ENCODE measurements at regions not wholly inside any gene's neighbourhood (a gene's known extent, or its start where the extent isn't known, plus 50 kb on each side); places are given as distances from the start of the nearest gene placed in this dataset.
A peak's percentile ranks its signal among the peaks of the same experiment; 100 is the strongest.

DNA sequence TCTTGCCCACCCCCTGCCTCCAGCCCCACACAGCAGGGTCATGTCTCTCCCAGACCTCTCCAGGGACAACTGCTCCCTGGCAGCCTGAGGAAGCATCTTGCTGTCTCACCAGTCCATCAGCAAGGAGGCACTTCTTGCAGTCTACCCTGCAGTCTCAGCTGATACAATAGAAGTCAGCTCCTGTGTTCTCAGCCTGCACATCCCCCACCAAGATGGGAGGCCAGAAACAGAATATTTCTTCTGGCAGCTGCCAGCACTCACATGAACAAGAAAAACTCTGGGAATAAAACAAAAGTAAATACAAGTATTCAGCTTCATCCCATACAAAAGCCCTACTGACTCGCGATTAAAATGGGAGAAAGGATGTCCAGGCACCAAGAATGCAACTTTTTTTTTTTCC is 457.4 kb upstream of the PROK2 start:
- DNase-seq, result no peak
- no peaks in the 10 kb centered on the region for H3K9me3 ChIP-seq
- no peaks in the 10 kb centered on the region for H3K36me3 ChIP-seq
- no peak overlapping the region for H3K4me3 ChIP-seq
- no peaks in the 10 kb centered on the region for H3K27me3 ChIP-seq

DNA sequence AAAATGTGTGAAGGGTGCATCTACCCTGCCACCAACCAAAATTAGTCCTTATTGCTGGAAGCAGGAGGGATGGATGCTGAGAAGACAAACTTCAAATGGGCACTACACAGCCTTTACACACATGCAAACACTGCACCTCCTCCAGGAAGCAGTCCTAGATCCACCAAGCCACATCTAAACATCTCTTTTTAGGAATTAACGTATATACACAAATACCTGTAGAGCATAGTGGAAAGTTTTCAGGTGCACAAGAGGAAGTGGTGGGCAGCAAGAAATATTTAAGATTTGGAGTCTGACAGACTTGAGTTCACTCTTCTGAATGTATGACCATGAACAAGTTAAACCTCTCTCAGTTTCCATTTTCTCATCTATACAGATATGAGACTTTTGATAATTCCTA is 456.6 kb upstream of the PROK2 start:
- DNase-seq, result no peak
- no peaks in the 10 kb centered on the region for H3K27me3 ChIP-seq
- H3K4me3 ChIP-seq, result no peak overlapping the region
- no peaks in the 10 kb centered on the region for H3K36me3 ChIP-seq
- H3K9me3 ChIP-seq, result no peaks in the 10 kb centered on the region

DNA sequence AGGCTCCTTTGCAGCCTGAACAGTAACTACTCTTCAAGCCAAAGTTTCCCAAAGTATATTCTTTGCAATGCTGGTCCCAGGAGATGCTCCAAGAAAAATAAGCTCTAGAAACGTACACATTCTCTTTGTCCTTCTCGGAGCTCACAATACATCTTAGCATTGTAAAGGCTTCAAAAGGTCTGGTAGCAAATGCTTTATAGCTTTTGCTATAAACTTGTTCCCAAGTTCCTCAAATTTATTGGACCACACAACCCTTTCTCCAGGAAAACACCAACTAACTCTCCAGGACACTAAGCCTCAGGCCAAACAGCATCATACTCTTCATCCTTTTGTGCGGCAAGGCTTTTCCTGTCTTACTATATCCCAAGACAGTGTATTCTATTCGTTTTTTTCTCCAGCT is 455.6 kb upstream of the PROK2 start:
- Histone ChIP-seq H3K36me3 (no peaks in the 10 kb centered on the region), H3K27me3 (no peaks in the 10 kb centered on the region), H3K9me3 (no peaks in the 10 kb centered on the region), H3K4me3 (no peak overlapping the region)
- no peak for DNase-seq

DNA sequence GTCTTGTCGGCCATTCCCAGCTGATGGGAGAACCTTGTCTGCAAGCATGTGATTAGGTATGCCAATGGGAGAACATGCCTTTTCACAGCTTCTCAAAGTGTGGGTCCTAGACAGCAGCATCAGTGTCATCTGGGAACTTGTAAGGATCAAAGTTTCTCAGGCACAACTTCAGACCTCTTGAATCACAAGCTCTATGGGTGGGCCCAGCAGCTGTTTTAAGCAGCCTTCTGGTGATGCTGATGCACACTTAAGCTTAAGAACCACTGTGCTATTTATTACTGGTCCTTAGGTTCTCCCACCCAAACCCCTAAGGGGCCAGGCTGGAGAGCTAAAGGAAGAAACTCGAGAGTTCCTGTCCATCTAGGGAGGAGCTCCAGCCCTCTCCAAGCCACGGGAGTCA is 453.9 kb upstream of the PROK2 start:
- no peaks in the 10 kb centered on the region for H3K9me3 ChIP-seq
- H3K27me3 ChIP-seq, result no peaks in the 10 kb centered on the region
- no peaks in the 10 kb centered on the region for H3K36me3 ChIP-seq
- H3K4me3 ChIP-seq, result no peak overlapping the region
- DNase-seq, result no peak

DNA sequence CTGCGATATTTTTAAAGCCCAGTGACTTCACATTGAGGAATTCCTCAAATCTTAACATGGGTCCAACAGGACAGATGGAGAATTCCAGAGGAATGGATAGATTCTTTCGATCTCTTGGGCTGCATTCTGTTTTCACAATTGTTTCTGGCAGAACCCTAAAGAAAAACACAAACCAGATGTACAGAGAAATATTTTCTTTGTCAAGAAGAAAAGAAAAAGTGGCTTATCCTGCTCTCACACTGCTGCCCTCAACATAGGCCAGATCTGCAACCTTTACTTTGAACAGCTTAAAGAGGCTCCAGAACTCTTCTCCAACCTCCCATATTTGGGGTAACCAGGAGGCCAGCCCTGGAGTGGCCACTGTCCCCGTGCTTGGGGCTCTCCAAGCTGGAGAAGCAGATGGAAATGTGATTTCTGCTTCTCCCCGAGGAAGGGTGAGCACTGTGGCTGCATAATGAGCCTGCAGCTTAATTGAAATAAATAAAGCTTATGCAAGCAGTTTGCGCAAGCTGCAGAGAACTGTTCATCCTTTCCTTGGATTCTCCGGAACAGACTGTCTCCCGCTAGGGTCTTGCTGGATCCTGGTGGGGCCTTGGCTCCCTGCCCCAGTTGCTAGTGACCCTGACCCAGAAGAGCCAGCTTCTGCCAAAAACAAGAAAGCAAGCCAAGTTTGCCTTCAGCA is 453.2 kb upstream of the PROK2 start:
- DNase-seq, result no peak
- no peaks in the 10 kb centered on the region for H3K9me3 ChIP-seq
- H3K36me3 ChIP-seq, result no peaks in the 10 kb centered on the region
- H3K27me3 ChIP-seq, result no peaks in the 10 kb centered on the region
- H3K4me3 ChIP-seq, result no peak overlapping the region

DNA sequence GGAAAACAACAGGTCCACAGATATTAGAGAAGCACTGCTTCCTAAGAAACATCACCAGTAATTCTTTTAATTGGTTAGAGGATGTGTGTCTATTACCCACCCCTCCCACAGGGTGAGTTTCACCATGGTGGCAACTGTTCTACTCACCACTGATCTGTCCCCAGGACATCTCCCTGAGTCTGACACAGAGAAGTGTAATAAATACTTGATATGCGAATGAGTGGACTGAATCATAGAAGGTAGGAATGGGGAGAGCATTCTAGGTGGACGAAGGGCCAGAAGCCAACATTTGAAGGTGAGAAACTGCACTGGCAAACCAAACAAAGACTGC is 452.7 kb upstream of the PROK2 start:
- Histone ChIP-seq H3K36me3 (no peaks in the 10 kb centered on the region), H3K27me3 (no peaks in the 10 kb centered on the region), H3K4me3 (no peak overlapping the region), H3K9me3 (no peaks in the 10 kb centered on the region)
- no peak for DNase-seq

DNA sequence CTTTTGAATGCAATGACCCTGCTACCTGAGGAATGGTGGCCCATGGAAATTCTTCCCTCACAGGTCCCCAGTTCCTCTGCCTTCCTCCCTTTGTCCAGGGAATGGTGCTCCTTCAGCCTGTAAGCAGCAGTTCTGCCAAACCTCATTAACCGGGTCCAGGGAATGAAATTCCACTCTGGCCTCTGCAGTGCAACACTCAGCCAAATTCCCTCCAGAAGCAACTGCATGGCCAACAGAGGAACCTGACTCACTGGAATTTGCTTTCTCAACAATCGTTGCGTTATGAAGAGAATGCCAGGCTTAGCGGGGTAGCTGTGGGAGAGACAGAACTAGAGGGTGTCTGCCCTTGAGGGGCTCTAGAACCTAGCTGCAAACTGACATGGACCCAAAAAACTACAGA is 449.4 kb upstream of the PROK2 start:
- Histone ChIP-seq H3K27me3 (no peaks in the 10 kb centered on the region), H3K36me3 (no peaks in the 10 kb centered on the region), H3K9me3 (no peaks in the 10 kb centered on the region), H3K4me3 (no peak overlapping the region)
- peak; percentile 80 for DNase-seq

DNA sequence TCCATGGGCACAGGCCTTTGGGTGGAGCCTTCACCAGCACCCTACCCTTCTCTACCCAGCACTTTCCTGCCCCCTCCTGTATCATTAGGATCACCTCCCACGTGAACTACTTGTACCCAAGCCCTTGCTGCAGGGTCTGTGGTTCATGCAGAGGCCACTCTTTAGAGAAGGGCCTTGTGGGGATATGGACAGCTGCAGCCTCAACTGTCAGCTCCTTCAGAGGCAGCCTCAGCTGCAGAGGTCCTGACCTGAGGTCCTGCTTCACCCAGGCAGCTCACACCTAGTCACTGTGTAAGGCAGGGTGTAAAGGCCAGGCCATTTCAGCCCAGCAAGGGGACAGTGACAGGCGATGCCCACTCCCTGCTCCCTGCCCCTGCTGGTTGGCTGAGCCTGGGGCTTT is 448.6 kb upstream of the PROK2 start:
- H3K9me3 ChIP-seq, result no peaks in the 10 kb centered on the region
- no peaks in the 10 kb centered on the region for H3K27me3 ChIP-seq
- no peak for DNase-seq
- no peak overlapping the region for H3K4me3 ChIP-seq
- no peaks in the 10 kb centered on the region for H3K36me3 ChIP-seq

DNA sequence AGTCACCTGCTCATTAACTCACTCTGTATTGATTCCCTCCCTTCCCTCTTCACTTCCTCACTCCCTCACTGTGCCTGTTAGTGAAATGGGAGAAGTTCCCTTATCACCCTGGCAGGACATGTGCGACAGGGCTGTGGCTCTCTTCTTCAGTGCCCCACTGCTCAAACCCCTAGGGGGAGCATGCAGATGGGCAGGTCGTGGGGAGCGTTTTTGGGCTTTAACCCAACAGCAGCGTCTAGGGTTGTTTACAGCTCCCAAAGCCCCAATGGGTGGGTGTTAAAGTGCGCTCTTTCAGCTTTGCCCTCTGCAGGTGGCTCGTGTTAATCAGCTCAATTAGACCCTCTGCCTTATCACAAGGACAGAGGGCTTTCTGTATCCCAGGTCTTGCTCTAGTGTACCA is 447.8 kb upstream of the PROK2 start:
- H3K4me3 ChIP-seq, result no peak overlapping the region
- no peaks in the 10 kb centered on the region for H3K36me3 ChIP-seq
- H3K27me3 ChIP-seq, result no peaks in the 10 kb centered on the region
- H3K9me3 ChIP-seq, result no peaks in the 10 kb centered on the region
- no peak for DNase-seq

DNA sequence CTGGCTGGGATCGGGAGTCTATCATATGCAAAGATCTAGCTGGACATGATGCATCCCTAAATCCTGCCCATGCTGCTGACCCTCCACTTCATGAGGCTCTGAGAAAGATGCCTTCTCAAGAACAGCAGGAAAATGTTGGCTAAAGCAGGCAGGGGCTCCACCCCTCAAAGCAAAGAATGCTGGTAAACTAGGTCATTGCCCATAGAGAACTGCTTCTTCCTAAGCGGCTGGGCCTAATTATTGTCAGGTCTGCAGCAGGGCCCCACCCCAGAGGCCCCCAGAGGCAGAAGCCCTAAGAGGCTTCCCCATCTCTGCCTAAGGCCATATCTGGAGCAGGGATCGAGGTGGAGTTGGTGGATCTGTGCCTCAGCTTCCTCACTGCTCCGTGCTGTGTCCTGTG is 447.4 kb upstream of the PROK2 start:
- DNase-seq, result no peak
- H3K4me3 ChIP-seq, result no peak overlapping the region
- no peaks in the 10 kb centered on the region for H3K9me3 ChIP-seq
- H3K36me3 ChIP-seq, result no peaks in the 10 kb centered on the region
- no peaks in the 10 kb centered on the region for H3K27me3 ChIP-seq

DNA sequence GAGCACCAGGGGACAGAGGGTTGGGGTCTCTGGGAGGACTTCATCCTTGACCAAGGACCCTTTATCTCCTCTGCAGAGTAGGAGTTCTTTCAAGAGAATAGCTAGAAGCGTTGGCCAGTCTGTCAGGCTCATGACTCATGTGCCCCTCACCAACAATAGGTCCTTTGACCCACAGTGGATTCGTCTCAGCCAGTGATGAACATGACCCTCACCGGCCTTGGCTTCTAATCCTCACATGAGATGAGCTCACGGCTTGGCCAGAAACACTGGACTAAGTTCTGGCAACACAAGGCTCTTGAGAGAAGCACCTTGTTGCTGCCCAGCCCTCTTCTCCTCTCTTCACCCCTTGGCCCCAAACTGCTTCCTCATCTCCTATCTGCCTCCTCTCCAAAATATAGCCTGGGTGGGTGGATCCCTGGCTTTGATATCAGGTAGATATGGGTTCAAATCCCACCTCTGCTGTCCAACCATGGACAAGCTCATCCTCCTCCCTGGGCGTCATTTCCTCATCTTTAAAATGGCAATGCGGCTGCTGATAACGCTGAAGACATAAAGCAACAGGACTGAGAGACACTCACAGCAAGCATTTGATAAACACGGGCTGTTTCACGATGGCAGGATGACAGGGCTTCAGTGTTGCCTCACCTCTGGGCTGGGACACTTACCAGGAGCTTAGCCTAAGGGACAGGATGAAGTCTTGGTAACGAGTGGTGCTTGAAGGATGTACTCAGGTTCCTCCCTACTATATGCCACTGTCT is 446.7 kb upstream of the PROK2 start:
- no peaks in the 10 kb centered on the region for H3K36me3 ChIP-seq
- no peaks in the 10 kb centered on the region for H3K9me3 ChIP-seq
- no peak overlapping the region for H3K4me3 ChIP-seq
- peak; percentile 84 for DNase-seq
- no peaks in the 10 kb centered on the region for H3K27me3 ChIP-seq

DNA sequence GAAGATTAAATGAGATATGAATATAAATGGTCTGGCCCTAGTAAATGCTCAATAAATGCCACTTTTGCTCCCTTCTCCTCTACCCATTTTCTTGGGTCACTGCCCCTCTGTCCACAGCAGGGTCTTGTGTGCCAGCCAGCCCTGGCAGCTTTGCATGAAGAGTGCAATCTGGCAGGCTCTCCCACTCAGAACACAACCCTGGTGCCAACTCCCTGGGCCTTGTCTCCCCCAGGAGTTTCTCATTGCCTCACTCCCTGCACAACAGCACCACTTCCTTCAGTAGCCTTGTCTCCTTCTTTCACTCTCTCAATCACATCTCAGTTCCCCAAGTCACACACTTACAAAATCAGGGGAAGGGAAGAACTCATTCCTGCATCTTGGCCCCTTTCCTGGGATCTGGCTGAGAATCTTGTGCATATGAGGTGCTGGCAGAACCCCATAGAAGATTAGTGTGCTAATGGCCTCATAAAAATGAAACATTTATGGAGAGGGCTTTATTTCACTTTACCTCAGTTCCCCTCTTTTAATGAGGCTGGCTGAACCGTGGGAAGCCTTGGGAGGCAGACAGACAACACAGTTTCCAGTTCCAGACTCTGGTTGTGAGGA is 445.9 kb upstream of the PROK2 start:
- Histone ChIP-seq H3K36me3 (no peaks in the 10 kb centered on the region), H3K9me3 (peaks cover 2% of the 10 kb centered on the region; the same call in 1 of the 2 replicates), H3K4me3 (no peak overlapping the region), H3K27me3 (no peaks in the 10 kb centered on the region)
- peak; percentile 45 for DNase-seq

DNA sequence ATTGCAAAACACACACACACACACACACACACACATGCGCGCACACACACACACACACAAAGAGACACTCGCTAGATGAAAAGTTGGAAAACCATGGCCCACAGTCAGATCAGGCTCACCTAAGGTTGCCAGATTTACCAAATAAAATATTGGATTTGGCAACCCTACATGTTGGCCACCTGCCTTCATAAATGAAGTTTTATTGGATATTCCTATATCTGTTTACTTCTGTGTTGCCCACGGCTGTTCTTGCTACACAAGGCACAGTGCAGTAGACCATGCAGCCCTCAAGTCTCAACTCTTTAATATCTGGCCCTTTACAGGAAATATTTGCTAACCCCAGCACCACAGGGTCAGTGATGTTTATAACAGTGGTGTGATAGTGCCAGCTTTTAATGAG is 445.0 kb upstream of the PROK2 start:
- Histone ChIP-seq H3K9me3 (peaks cover 8% of the 10 kb centered on the region), H3K27me3 (no peaks in the 10 kb centered on the region), H3K36me3 (no peaks in the 10 kb centered on the region), H3K4me3 (no peak overlapping the region)
- DNase-seq, result no peak

DNA sequence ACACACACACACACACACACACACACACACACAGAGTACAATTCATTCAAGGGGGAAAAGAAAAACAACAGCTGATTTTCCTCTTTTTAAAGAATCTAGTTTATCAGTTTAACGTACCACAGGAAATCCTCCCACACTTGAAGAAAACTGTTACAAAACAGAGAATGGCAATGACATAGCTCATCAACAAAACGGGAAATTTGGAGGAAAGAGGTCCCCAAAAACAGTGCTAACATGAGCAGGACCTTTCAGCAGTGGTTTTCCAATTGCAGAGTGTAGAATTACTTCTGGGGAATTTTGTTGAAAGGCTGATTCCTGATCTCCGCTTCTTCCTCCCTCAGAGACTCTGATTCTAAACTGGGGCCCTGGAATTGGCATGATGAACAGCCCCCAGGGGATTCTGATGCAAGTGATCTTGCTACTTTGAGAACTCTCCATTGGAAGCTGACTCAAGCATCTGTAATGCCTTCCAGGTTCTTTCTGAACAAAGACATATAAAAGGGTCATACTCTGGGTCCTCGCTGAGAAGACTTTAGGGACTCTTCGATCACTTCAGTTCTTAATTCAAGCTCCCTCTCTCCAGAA is 442.6 kb upstream of the PROK2 start:
- H3K4me3 ChIP-seq, result no peak overlapping the region
- no peak for DNase-seq
- H3K9me3 ChIP-seq, result peaks cover 15% of the 10 kb centered on the region

DNA sequence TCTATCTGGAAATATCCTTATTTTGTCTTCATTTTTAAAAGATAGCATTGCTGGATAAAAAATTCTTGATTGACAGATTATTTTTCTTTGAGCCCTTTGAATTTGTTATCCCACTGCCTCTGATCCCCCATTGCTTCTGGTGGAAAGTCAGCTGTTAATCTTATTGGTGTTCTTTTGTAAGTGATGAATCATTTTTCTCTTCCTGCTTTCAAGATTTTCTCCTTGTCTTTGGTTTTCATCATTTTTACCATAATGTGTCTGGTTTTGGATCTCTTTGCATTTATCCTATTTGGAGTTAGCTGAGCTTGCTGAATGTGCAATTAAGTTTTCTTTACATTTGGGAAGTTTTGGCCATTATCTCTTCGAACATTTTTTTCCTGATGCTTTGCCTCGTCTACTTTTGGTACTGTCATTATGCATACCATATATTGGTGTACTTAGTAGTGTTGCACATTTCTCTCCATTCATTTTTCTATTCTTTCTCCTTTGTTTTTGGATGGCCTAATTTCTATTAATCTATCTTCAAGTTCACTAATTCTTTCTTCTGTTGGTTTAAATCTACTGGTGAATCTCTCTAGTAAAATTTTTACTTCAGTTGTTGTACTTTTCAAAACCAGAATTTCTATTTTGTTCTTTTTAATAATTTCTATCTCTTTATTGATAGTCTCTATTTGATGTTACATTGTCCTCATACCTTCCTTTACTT is 440.0 kb upstream of the PROK2 start:
- peaks cover 15% of the 10 kb centered on the region for H3K9me3 ChIP-seq
- H3K36me3 ChIP-seq, result no peaks in the 10 kb centered on the region
- no peak overlapping the region for H3K4me3 ChIP-seq
- DNase-seq, result no peak
- no peaks in the 10 kb centered on the region for H3K27me3 ChIP-seq

More for the DNA sequence above, 442.6 kb upstream of the PROK2 start:
- H3K36me3 ChIP-seq, result no peaks in the 10 kb centered on the region
- no peaks in the 10 kb centered on the region for H3K27me3 ChIP-seq

DNA sequence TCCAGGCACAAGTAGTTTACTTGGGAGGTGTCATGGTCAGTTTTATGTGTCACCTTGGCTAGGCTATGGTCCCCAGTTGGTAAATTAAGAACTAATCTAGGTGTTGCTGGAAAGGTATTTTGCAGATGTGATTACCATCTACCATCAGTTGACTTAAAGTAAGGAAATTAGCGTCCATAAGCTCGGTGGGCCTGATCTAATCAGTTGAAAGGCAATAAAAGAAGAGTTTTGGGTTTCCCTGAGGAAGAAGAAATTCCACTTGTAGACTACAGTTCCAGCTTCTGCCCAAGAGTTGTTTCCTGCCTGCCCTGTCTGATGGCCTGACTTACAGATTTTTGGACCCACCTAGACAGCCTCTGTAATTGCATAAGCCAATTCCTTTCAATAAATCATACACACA is 438.7 kb upstream of the PROK2 start:
- Histone ChIP-seq H3K36me3 (no peaks in the 10 kb centered on the region), H3K27me3 (no peaks in the 10 kb centered on the region), H3K9me3 (peaks cover 15% of the 10 kb centered on the region), H3K4me3 (no peak overlapping the region)
- no peak for DNase-seq

DNA sequence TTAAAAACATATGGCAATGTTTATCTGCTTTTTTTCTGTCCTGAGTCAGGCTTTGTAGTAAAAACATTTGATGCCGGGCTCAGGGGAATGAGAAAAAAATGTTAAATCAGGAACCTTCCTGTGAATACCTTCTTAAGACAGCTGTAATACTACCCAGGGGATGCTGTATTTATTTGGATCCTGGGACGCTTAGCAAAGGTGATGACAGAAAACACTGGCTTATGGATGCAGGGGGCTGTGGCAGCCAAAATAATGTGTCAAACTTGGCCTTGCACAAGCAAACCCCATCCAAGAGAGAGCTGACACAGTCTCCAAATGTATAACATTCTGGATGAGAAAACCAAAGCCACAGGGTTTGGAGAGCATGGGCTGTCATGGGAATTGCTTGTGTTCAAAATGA is 438.2 kb upstream of the PROK2 start:
- H3K9me3 ChIP-seq, result peaks cover 15% of the 10 kb centered on the region
- H3K4me3 ChIP-seq, result no peak overlapping the region
- no peaks in the 10 kb centered on the region for H3K36me3 ChIP-seq
- no peaks in the 10 kb centered on the region for H3K27me3 ChIP-seq
- DNase-seq, result no peak
